ENCODE measurements at regions not wholly inside any gene's neighbourhood (a gene's known extent, or its start where the extent isn't known, plus 50 kb on each side); places are given as distances from the start of the nearest gene placed in this dataset.
A peak's percentile ranks its signal among the peaks of the same experiment; 100 is the strongest.

DNA sequence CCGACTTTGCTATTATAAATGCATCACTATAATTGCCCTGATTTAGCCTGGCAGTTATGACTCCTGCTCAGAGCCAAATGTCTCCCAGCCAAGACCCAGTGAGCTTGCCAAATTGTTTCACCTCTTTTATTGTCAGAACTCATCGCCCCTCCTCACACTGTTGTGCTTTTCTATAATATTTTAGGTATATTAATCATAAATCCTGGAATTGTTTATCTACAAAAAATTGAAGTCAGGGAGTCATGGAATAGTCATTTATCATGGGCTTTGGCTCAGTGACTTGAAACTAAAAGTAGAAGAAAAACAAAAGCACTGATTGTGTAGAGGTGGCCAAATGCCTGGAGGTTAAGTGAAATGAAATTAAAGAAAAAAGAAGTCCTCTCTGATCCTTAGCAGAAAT, 85.6 kb downstream of the PFDN4 start (continued):
- TF ChIP-seq, protein P1, sequence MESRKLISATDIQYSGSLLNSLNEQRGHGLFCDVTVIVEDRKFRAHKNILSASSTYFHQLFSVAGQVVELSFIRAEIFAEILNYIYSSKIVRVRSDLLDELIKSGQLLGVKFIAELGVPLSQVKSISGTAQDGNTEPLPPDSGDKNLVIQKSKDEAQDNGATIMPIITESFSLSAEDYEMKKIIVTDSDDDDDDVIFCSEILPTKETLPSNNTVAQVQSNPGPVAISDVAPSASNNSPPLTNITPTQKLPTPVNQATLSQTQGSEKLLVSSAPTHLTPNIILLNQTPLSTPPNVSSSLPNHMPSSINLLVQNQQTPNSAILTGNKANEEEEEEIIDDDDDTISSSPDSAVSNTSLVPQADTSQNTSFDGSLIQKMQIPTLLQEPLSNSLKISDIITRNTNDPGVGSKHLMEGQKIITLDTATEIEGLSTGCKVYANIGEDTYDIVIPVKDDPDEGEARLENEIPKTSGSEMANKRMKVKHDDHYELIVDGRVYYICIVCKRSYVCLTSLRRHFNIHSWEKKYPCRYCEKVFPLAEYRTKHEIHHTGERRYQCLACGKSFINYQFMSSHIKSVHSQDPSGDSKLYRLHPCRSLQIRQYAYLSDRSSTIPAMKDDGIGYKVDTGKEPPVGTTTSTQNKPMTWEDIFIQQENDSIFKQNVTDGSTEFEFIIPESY (IDR thresholded peaks at IDR 0.05; ENCODE audit: borderline replicate concordance, low read depth), result no peak
- TF ChIP-seq USF1 (IDR thresholded peaks at IDR 0.05; ENCODE audit: borderline replicate concordance, low read depth) (no peak), TAF1 (IDR thresholded peaks at IDR 0.05; ENCODE audit: borderline replicate concordance, low read depth, low read length) (no peak), IRF3 (IDR thresholded peaks at IDR 0.05; ENCODE audit: low read depth, low read length) (no peak)

GRCh38 chr20:54294094-54294493, 86.2 kb downstream of the PFDN4 start:
- 11% methylated on average over 2 of the region's 2 CpGs for WGBS (ENCODE audit: low lambda C conversion rate)
- peak overlapping the region; percentile 11; the same call in 1 of the 2 replicates for H2AFZ ChIP-seq (ENCODE audit: low read depth)
- peak overlapping the region in 1 of 2 experiments; percentile 44; a peak in 1 of 4 replicates for H3K27ac ChIP-seq (ENCODE audit: low read depth in 2 of 2, low read length in 1 of 2)
- TF ChIP-seq IRF3 (IDR thresholded peaks at IDR 0.05; ENCODE audit: low read depth, low read length) (no peak), EP300 (IDR thresholded peaks at IDR 0.05; ENCODE audit: borderline replicate concordance in 1 of 2, low read depth in 1 of 2, low read length in 1 of 2) (no peak), USF1 (IDR thresholded peaks at IDR 0.05; ENCODE audit: borderline replicate concordance, low read depth) (no peak), YY1 (IDR thresholded peaks at IDR 0.05; ENCODE audit: low read depth) (no peak), FOSL2 (IDR thresholded peaks at IDR 0.05; ENCODE audit: borderline replicate concordance, low read depth) (no peak), RAD21 (IDR thresholded peaks at IDR 0.05; ENCODE audit: low read length) (no peak), RXRA (IDR thresholded peaks at IDR 0.05; ENCODE audit: borderline replicate concordance, low read depth) (no peak), NRF1 (IDR thresholded peaks at IDR 0.05; ENCODE audit: low read depth, low read length) (no peak), GATA2 (CRISPR knock-in tag; IDR thresholded peaks at IDR 0.05) (no peak), RCOR1 (IDR thresholded peaks at IDR 0.05; ENCODE audit: low read length) (no peak), SMC3 (IDR thresholded peaks at IDR 0.05; ENCODE audit: low read depth, low read length) (no peak), TAF1 (IDR thresholded peaks at IDR 0.05; ENCODE audit: borderline replicate concordance, low read depth, low read length) (no peak), POLR2AphosphoS5 (IDR thresholded peaks at IDR 0.05; ENCODE audit: low read depth, low read length) (no peak), ELF1 (IDR thresholded peaks at IDR 0.05) (no peak), JUND (IDR thresholded peaks at IDR 0.05) (no peak), NFIC (IDR thresholded peaks at IDR 0.05; ENCODE audit: borderline replicate concordance) (no peak), REST (IDR thresholded peaks at IDR 0.05; ENCODE audit: low read depth, low read length) (no peak)
- TF ChIP-seq, protein P2, sequence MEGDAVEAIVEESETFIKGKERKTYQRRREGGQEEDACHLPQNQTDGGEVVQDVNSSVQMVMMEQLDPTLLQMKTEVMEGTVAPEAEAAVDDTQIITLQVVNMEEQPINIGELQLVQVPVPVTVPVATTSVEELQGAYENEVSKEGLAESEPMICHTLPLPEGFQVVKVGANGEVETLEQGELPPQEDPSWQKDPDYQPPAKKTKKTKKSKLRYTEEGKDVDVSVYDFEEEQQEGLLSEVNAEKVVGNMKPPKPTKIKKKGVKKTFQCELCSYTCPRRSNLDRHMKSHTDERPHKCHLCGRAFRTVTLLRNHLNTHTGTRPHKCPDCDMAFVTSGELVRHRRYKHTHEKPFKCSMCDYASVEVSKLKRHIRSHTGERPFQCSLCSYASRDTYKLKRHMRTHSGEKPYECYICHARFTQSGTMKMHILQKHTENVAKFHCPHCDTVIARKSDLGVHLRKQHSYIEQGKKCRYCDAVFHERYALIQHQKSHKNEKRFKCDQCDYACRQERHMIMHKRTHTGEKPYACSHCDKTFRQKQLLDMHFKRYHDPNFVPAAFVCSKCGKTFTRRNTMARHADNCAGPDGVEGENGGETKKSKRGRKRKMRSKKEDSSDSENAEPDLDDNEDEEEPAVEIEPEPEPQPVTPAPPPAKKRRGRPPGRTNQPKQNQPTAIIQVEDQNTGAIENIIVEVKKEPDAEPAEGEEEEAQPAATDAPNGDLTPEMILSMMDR (IDR thresholded peaks at IDR 0.05), result no peak
- 0 out of 4 replicates have a peak, but pooled peaks cover 0 to 9% of the 10 kb centered on the region in 2 experiments for H3K4me1 ChIP-seq (ENCODE audit: control insufficient read depth in 1 of 2, insufficient read depth in 2 of 2, low read depth in 1 of 2, low read length in 1 of 2)
- no peak overlapping the region for H3K4me3 ChIP-seq (ENCODE audit: low read depth in 2 of 2, low read length in 1 of 2)
- no peaks in the 10 kb centered on the region for H3K9me2 ChIP-seq
- no peaks in the 10 kb centered on the region for H3K79me2 ChIP-seq (ENCODE audit: insufficient read depth)
- H3K4me2 ChIP-seq, result peak overlapping the region; percentile 48; the same call in 1 of the 2 replicates
- no peaks in the 10 kb centered on the region for H3K27me3 ChIP-seq (ENCODE audit: insufficient read depth)
- CTCF ChIA-PET, result no interaction called here
- POLR2A ChIA-PET, result no interaction called here
- H3F3A ChIP-seq (replicated peaks; ENCODE audit: insufficient read depth), result peaks cover 20% of the 10 kb centered on the region
- no peaks in the 10 kb centered on the region for H3K9me3 ChIP-seq
- no peaks in the 10 kb centered on the region for H4K20me1 ChIP-seq (ENCODE audit: insufficient read depth)
- H3K9ac ChIP-seq, result no peak overlapping the region
- H3K36me3 ChIP-seq (replicated peaks in 1 of 2; ENCODE audit: control insufficient read depth in 1 of 2, insufficient read depth in 2 of 2, low read length in 1 of 2), result no peaks in the 10 kb centered on the region
- no peak for DNase-seq

Data from SK-N-SH (cell line).